ENCODE measurements at regions not wholly inside any gene's neighbourhood (a gene's known extent, or its start where the extent isn't known, plus 50 kb on each side); places are given as distances from the start of the nearest gene placed in this dataset.

GRCh38 chr4:36556984-36557383 lies 275.6 kb downstream of the DTHD1 start:
- H3K4me3 ChIP-seq (ENCODE audit: control insufficient read depth, low read depth, low read length): no peak overlapping the region
- TF ChIP-seq CTCF (conservative IDR thresholded peaks at IDR 0.05; ENCODE audit: control insufficient read depth, insufficient read depth, low read depth, low read length): no peak
- DNase-seq (ENCODE audit: low read depth): no peak

GRCh38 chr4:36568575-36568974 lies 287.2 kb downstream of the DTHD1 start:
- no peak for TF ChIP-seq CTCF (conservative IDR thresholded peaks at IDR 0.05; ENCODE audit: control insufficient read depth, insufficient read depth, low read depth, low read length)
- no peak for DNase-seq (ENCODE audit: low read depth)
- H3K4me3 ChIP-seq (ENCODE audit: control insufficient read depth, low read depth, low read length): no peak overlapping the region

- TF ChIP-seq CTCF (conservative IDR thresholded peaks at IDR 0.05; ENCODE audit: control insufficient read depth, insufficient read depth, low read depth, low read length): no peak
- H3K4me3 ChIP-seq (ENCODE audit: control insufficient read depth, low read depth, low read length): no peak overlapping the region
- no peak for DNase-seq (ENCODE audit: low read depth)
These were observed 292.0 kb downstream of the DTHD1 start for GRCh38 chr4:36573441-36573840.

- no peak for TF ChIP-seq CTCF (conservative IDR thresholded peaks at IDR 0.05; ENCODE audit: control insufficient read depth, insufficient read depth, low read depth, low read length)
- no peak for DNase-seq (ENCODE audit: low read depth)
- H3K4me3 ChIP-seq (ENCODE audit: control insufficient read depth, low read depth, low read length): no peak overlapping the region
These were observed 293.4 kb downstream of the DTHD1 start for GRCh38 chr4:36574816-36575215.

- no peak for TF ChIP-seq CTCF (conservative IDR thresholded peaks at IDR 0.05; ENCODE audit: control insufficient read depth, insufficient read depth, low read depth, low read length)
- DNase-seq (ENCODE audit: low read depth): no peak
- H3K4me3 ChIP-seq (ENCODE audit: control insufficient read depth, low read depth, low read length): no peak overlapping the region
These were observed 300.8 kb downstream of the DTHD1 start for GRCh38 chr4:36582198-36582597.

- TF ChIP-seq CTCF (conservative IDR thresholded peaks at IDR 0.05; ENCODE audit: control insufficient read depth, insufficient read depth, low read depth, low read length): no peak
- no peak for DNase-seq (ENCODE audit: low read depth)
- H3K4me3 ChIP-seq (ENCODE audit: control insufficient read depth, low read depth, low read length): no peak overlapping the region
These were observed 306.6 kb downstream of the DTHD1 start for GRCh38 chr4:36587909-36588472.

GRCh38 chr4:36590343-36590742 lies 308.9 kb downstream of the DTHD1 start:
- DNase-seq (ENCODE audit: low read depth): no peak
- no peak for TF ChIP-seq CTCF (conservative IDR thresholded peaks at IDR 0.05; ENCODE audit: control insufficient read depth, insufficient read depth, low read depth, low read length)
- no peak overlapping the region for H3K4me3 ChIP-seq (ENCODE audit: control insufficient read depth, low read depth, low read length)
